Transverse colon (tissue), 4 donors: ENCODE measurements at regions not wholly inside any gene's neighbourhood (a gene's known extent, or its start where the extent isn't known, plus 50 kb on each side); places are given as distances from the start of the nearest gene placed in this dataset.

ENCODE experiments used
- DNase-seq: peaks from one replicate; pipeline ENCODE4 v3.0.0-alpha.2; 2019
- H3K27ac ChIP-seq, 4 donors: fragments of 200-600 bp; sonication (generic); 2 replicates each; pipeline ENCODE4 v1.5.1; 2016 to 2018; ENCODE audit warnings: inconsistent platforms in 4 of 4
- H3K27me3 ChIP-seq: fragments of 200-600 bp; sonication (generic); 2 replicates; pipeline ENCODE4 v1.5.1; 2017; ENCODE audit warnings: inconsistent platforms
- H3K36me3 ChIP-seq, 4 donors: fragments of 200-600 bp; sonication (generic); 2 replicates each; pipeline ENCODE4 v1.5.1; 2017 to 2019; ENCODE audit warnings: inconsistent platforms in 4 of 4
- H3K4me1 ChIP-seq, 4 donors: fragments of 200-600 bp; sonication (generic); 2 replicates each; pipeline ENCODE4 v1.5.1; 2017 to 2020; ENCODE audit warnings: inconsistent platforms in 4 of 4
- H3K4me3 ChIP-seq, 4 donors: fragments of 200-600 bp; sonication (generic); 1 replicate in 1 of 4; 2 replicates in 3 of 4; pipeline versions ENCODE4 v1.5.1 to v1.6.1; 2017 to 2019; ENCODE audit warnings: inconsistent platforms in 4 of 4
- H3K9me3 ChIP-seq, 2 donors: fragments of 200-600 bp; sonication (generic); 2 replicates each; pipeline ENCODE4 v1.5.1; 2017 to 2019; ENCODE audit warnings: inconsistent platforms in 2 of 2
- EP300 ChIP-seq: sonication (generic); formaldehyde crosslinking; IDR thresholded peaks from one replicate; pipeline ENCODE4 v1.6.1; 2017; ENCODE audit warnings: antibody characterized with exemption, low read depth
- POLR2A ChIP-seq: fragments of 450-650 bp; IDR thresholded peaks from one replicate; pipeline ENCODE4 v1.6.1; 2016; ENCODE audit warnings: antibody characterized with exemption, mild to moderate bottlenecking, moderate library complexity
- POLR2AphosphoS5 ChIP-seq, 3 donors: sonication (generic); formaldehyde crosslinking; IDR thresholded peaks; one replicate each; pipeline ENCODE4 v1.6.1; 2016; ENCODE audit warnings: antibody characterized with exemption in 3 of 3
- WGBS, 2 donors: methylation state at CpG; one replicate each; pipeline ENCODE4 v1.1.5; 2018; ENCODE audit warnings: low coverage in 1 of 2; 5-methylcytosine and 5-hydroxymethylcytosine counted together
- in situ Hi-C, 4 donors: fragments of 200-750 bp; cut with MboI; loops; one replicate each; pipeline versions ENCODE4 v1.15.0 to v1.15.1; 2017; ENCODE audit warnings: low sequenced_read_pairs in 3 of 4, low pct_ligation_motif_present in 1 of 4, low pct_unique_long_range_greater_than_20kb in 1 of 4
- intact Hi-C: fragments of 100-400 bp; cut with DNase I; formaldehyde crosslinking; loops from one replicate; pipeline ENCODE4 v1.15.1; 2023; ENCODE audit warnings: low total_unique reads
- TF ChIP-seq, protein P1 (sequence below), 5 experiments: fragments of 200-600 bp in 3 of 5; fragments of 450-650 bp in 2 of 5; sonication (generic) in 3 of 5; IDR thresholded peaks; 1 replicate in 2 of 5; 2 replicates in 3 of 5; pipeline ENCODE4 v1.5.1; 2016 to 2017; ENCODE audit warnings: antibody characterized with exemption in 5 of 5, inconsistent platforms in 3 of 5, mild to moderate bottlenecking in 2 of 5, moderate library complexity in 1 of 5

DNA sequence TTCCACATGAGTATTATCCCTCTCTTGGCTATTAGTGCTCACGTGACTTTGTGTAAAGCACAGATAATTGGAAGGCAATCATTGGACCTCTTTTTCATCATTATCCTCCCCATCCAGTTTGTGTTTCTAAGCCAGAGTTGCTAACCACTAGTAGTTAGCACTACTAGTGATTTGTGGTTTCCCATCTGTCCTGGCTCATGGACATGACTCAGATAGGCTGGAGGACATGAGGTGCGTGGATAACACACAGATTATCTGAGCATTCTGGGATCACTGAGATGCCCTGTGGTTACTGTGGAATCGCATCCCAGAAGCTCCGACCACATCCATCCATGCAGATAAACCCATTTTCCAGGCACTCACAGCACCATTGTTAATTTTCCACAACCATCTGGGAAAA, 123.8 kb upstream of the NAA20 start:
- Histone ChIP-seq H3K4me1 (peaks cover 9 to 38% (median 30%) of the 10 kb centered on the region in 4 donors), H3K27me3 (no peaks in the 10 kb centered on the region), H3K4me3 (no peak overlapping the region), H3K9me3 (no peaks in the 10 kb centered on the region), H3K36me3 (peaks cover 0 to 9% (median 2%) of the 10 kb centered on the region in 4 donors), H3K27ac (no peak overlapping the region)
- DNase-seq = no peak
- in situ Hi-C loops (loop anchor here in 1 of 4 donors (25.0 kb wide), 1 partner anchor 106 kb away; no protein-coding TSS in a partner anchor), intact Hi-C loops (no loop called here)
- 50 to 90% methylated on average over 1 to 4 of the region's 4 CpGs for WGBS, 2 donors
- TF ChIP-seq EP300 (no peak), POLR2AphosphoS5 (IDR thresholded peaks at IDR 0.05) (no peak), POLR2A (no peak)
- TF ChIP-seq, protein P1, sequence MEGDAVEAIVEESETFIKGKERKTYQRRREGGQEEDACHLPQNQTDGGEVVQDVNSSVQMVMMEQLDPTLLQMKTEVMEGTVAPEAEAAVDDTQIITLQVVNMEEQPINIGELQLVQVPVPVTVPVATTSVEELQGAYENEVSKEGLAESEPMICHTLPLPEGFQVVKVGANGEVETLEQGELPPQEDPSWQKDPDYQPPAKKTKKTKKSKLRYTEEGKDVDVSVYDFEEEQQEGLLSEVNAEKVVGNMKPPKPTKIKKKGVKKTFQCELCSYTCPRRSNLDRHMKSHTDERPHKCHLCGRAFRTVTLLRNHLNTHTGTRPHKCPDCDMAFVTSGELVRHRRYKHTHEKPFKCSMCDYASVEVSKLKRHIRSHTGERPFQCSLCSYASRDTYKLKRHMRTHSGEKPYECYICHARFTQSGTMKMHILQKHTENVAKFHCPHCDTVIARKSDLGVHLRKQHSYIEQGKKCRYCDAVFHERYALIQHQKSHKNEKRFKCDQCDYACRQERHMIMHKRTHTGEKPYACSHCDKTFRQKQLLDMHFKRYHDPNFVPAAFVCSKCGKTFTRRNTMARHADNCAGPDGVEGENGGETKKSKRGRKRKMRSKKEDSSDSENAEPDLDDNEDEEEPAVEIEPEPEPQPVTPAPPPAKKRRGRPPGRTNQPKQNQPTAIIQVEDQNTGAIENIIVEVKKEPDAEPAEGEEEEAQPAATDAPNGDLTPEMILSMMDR (IDR thresholded peaks at IDR 0.05) = no peak

DNA sequence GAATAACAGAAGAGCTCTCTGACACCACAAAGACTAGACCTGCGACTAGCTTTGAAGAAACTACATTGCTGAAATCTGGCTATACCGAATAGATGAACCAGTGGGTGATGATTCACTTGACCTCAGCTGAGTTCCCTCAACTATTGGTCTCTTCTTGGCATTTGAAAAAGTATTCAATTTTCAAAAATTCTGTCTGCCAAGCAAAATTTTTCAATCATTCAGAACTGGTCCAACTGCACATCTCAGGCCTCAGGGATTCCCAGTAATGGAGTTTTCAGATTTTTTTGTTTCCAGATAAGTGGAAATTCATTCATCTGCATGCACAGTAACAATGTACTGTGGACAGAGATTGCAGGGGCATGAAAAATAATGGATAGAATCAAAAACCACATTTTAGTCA, 121.4 kb upstream of the NAA20 start:
- Histone ChIP-seq H3K9me3 (peaks cover 0 to 3% of the 10 kb centered on the region in 2 donors), H3K36me3 (peaks cover 0 to 9% (median 2%) of the 10 kb centered on the region in 4 donors), H3K4me1 (peaks cover 0 to 16% (median 10%) of the 10 kb centered on the region in 4 donors), H3K4me3 (no peak overlapping the region), H3K27ac (no peak overlapping the region), H3K27me3 (no peaks in the 10 kb centered on the region)
- 89 to 93% methylated on average over 2 of the region's 2 CpGs for WGBS, 2 donors
- intact Hi-C loops (no loop called here), in situ Hi-C loops (loop anchor here in 1 of 4 donors (25.0 kb wide), 1 partner anchor 108 kb away; no protein-coding TSS in a partner anchor)
- no peak for DNase-seq
- TF ChIP-seq POLR2A (no peak), POLR2AphosphoS5 (IDR thresholded peaks at IDR 0.05) (no peak), EP300 (no peak)
- TF ChIP-seq, protein P1 (IDR thresholded peaks at IDR 0.05) = no peak

DNA sequence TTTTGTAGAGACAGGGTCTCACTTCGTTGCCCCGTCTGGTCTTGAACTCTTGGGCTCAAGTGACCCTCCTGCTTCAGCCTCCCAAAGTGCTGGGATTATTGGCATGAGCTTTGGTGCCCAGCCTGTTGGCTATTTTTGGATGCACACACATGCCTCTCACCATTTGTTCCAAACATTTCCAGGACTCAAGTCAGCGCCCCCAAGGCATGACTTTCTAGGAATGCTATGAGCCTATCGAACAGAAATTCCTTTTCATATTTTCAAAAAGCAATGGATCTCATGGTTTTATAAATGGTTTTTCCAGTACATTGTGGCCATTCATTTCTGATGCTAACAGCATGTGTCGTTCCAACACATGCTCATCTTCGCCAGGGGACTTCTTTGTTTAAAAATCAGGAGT, 119.3 kb upstream of the NAA20 start:
- no peak overlapping the region for H3K4me3 ChIP-seq
- H3K4me1 ChIP-seq = peaks cover 0 to 9% (median under 1%) of the 10 kb centered on the region in 4 donors
- H3K9me3 ChIP-seq = peaks cover 0 to 3% of the 10 kb centered on the region in 2 donors
- intact Hi-C loops (no loop called here), in situ Hi-C loops (loop anchor here in 1 of 4 donors (25.0 kb wide), 1 partner anchor 111 kb away; no protein-coding TSS in a partner anchor)
- DNase-seq = no peak
- 81 to 87% methylated on average over 6 of the region's 6 CpGs for WGBS, 2 donors
- H3K27ac ChIP-seq = no peak overlapping the region
- H3K27me3 ChIP-seq = no peaks in the 10 kb centered on the region
- H3K36me3 ChIP-seq = peaks cover 0 to 9% (median 0%) of the 10 kb centered on the region in 4 donors
- TF ChIP-seq EP300 = no peak
- TF ChIP-seq, protein P1 (IDR thresholded peaks at IDR 0.05) = no peak
- no peak for TF ChIP-seq POLR2A
- TF ChIP-seq POLR2AphosphoS5 (IDR thresholded peaks at IDR 0.05) = no peak

DNA sequence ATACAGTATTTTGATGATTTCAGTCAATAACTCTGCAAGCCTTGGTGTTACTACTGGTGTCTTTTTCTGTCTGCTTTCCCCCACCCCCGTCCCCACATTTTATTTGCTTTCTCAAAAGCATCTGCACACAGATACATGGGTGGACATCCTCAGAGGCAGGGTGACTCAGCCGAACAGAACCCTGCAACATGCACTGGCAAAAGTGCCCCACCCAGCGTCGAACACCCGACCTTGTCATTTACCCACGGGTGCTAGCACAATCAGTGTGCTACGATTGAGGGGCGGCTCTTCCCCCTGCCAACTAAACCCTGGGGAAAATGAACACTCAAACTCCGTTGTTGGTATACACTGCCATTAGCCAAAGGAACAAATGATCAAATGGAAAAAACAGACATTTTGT, 115.9 kb upstream of the NAA20 start:
- Histone ChIP-seq H3K4me1 (peaks cover 0 to 17% (median 2%) of the 10 kb centered on the region in 4 donors), H3K36me3 (peaks cover 0 to 9% (median 0%) of the 10 kb centered on the region in 4 donors), H3K27me3 (no peaks in the 10 kb centered on the region), H3K9me3 (peaks cover 0 to 3% of the 10 kb centered on the region in 2 donors), H3K27ac (no peak overlapping the region), H3K4me3 (no peak overlapping the region)
- 78 to 86% methylated on average over 7 to 9 of the region's 9 CpGs for WGBS, 2 donors
- intact Hi-C loops (no loop called here), in situ Hi-C loops (no loop called here)
- TF ChIP-seq, protein P1 (IDR thresholded peaks at IDR 0.05) = no peak
- TF ChIP-seq EP300 = no peak
- no peak for TF ChIP-seq POLR2AphosphoS5 (IDR thresholded peaks at IDR 0.05)
- no peak for TF ChIP-seq POLR2A
- no peak for DNase-seq
